T-helper 1 cell (primary cell): ENCODE measurements at regions not wholly inside any gene's neighbourhood (a gene's known extent, or its start where the extent isn't known, plus 50 kb on each side); places are given as distances from the start of the nearest gene placed in this dataset.
"Not testable (repeated sequence)": the region's sequence is repeated elsewhere in the genome, so short reads cannot be mapped to it uniquely, and the experiment has no call there.

Experiments
- DNase-seq, 5 donors: peaks; one replicate each; pipeline ENCODE4 v3.0.0-alpha.2; 2012 to 2020

GRCh38 chr1:69090170-69090569 is 477.6 kb upstream of the LRRC7 start:
- DNase-seq = no peak

DNA sequence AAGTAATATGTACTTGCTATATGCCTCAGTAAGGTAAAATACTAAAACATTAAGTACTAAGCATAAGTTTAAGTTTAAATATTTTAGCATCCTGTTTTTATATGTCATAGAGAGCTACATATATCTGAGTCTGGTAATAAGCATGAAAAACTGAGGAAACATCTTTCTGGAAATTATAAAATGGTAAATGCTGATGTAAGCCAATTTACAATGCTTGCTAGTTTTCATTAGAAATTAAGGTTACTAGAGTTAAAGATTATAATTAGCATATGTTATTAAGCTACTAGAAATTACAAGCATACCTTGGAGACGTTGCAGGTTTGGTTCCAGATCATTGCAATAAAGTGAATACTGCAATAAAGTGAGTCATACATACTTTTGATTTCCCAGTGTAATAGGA is 477.0 kb upstream of the LRRC7 start:
- no peak for DNase-seq

DNA sequence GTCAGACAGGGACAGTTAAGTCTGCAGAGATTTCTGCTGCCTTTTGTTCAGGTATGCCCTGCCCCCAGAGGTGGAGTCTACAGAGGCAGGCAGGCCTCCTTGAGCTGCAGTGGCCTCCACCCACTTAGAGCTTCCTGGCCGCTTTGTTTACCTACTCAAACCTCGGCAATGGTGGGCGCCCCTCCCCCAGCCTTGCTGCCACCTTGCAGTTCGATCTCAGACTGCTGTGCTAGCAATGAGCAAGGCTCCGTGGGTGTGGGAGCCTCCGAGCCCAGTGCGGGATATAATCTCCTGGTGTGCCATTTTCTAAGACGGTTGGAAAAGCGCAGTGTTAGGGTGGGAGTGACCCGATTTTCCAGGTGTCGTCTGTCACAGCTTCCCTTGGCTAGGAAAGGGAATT is 465.7 kb upstream of the LRRC7 start:
- not testable (repeated sequence) for DNase-seq

DNA sequence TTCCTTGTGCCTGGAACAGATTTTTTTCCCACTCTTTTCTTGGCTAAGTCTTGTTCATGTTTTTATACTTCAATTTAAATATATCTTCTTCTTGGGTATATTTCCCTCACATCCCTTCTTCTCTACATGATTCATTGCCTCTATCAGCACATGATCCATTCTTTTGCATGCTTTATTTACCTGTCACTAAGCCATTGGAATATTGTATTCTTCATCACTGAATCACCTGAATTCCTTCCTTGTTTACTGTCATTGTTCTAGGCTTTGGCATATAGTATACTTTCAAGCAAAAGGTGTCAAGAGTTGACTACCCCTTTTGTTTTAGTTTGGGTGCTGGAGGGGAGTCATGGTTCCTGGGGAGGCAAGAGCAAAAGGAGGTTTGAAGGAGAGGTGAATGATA is 464.5 kb upstream of the LRRC7 start:
- no peak for DNase-seq

DNA sequence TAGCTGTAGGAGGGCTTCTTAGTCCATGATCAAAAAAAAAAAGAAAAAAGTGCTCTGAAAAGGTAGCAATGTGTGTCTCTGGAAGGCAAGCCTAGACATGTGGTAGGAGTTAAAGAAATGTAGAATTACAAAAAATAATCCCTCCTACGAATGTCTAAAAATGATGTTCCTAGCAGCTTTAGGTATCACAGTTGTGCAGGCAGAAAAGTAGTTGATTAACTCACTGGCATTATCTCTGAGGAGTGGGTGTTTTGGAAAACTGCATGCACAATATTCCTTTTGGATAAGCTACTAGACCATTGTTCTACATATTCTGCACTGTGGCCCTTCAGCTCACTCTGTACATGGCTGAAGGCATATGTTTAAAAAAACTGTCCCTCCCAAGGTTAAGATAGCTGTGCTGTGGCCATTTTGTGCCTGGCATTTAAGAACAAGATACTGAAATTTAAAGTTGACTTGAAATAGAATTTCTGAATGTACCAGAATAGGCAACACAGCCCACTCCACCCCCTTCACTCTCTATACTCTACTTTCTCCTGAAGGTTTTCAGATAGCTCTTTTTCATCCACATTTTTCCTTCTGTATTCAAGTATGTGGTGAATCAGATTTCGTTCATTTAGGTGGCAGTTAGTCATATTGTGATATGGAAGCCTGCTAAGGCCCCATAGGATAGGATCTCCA is 463.9 kb upstream of the LRRC7 start:
- no peak for DNase-seq

GRCh38 chr1:69104894-69105293 is 462.8 kb upstream of the LRRC7 start:
- DNase-seq = no peak

DNA sequence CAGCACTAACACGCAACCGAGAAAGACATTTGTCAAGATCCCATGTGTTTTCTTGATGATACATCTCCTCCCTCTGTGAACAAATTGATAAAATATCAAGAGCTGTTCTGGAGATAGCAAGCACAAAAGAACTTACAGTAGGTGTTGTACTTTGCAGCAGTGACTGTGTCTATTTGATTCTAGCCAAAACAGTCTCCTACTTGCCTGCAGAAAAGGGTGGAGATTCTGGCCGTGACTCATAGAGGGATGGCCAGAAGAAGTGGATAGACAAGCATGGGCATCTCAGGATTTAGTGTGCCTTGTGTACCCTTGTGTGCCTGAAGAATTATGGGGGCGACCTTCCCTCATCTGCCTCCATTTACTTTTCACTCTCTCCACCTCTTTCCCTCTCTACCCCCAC is 458.4 kb upstream of the LRRC7 start:
- DNase-seq = no peak

DNA sequence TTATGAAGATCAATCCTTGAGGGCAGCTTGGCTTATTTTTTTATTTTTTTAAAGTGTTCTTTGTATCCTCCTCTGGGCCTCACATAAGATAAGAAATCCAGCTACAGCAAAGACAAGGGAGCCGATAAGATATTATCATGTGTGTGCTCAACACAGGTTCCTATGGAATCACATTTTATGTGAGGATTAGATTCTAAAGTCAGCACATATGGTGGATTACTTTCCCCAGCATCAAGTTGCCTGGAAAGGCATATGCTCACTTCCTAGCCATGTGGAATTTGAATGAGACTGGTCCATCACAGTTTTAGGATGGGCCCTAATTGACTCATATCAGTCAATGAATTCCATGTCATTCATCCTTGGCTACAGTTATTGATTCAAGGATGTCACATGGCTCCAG is 456.9 kb upstream of the LRRC7 start:
- DNase-seq = no peak

- DNase-seq = not testable (repeated sequence)
These were observed 447.5 kb upstream of the LRRC7 start for GRCh38 chr1:69120126-69120741.

DNA sequence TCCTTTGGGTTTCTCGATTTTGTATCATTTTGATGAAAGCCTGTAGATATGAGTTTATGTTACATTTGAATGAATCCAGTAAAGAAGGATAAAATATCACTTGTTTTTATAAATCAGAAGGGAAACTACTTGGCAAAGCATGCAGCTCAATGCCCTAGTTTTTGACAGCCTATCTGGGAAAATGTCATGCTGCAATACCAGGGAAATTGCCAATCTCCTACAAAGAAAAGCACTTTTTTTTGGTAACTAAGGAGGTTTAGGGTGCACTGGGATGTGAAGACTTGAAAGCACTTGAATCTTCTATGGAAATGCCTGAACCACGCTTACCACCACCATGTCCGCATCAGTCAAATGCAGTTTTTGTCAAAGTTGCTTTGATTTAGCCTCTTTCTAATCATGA is 446.9 kb upstream of the LRRC7 start:
- no peak for DNase-seq

GRCh38 chr1:69121723-69122122 is 446.0 kb upstream of the LRRC7 start:
- no peak for DNase-seq

DNA sequence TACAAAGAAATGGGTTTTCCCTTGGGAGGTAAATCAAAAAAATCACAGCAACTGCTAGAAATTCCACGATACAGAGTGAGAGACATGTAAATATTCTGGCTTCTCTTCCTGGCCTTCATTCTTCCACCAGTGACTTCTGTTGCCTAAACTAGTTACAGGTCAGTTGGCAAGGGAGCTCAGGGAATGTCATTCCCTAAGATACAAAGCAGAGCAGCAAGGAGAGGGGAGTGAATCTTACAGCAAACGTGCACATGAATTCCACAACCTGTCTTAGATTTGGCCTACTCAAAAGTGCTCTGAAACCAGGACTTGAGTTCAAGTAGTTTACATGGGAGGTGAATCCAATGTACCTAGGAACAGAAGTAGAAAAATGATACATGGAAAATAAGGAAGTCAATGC is 445.3 kb upstream of the LRRC7 start:
- DNase-seq = no peak

- no peak for DNase-seq
These were observed 444.2 kb upstream of the LRRC7 start for GRCh38 chr1:69123486-69123885.

- DNase-seq = no peak
These were observed 440.9 kb upstream of the LRRC7 start for GRCh38 chr1:69126796-69127195.

DNA sequence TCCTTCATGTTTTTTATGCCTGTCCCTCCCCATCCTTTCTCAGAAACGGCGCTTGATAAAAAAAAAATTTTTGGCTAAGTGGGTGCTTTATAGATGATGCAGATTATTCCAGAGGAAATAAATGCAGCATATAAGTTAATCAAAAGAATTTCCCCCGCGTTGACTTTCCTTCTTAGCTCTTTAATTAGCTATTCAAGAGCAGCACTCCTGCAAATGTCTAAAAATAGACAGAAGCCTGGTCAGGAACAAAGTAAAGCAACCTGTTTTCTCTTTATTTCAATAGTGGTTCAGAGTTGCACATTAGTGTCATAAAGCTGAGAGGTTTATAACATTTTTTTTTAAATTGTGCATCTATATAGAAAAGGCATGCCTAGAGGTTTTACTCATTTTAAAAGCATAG is 439.5 kb upstream of the LRRC7 start:
- DNase-seq = no peak

- no peak for DNase-seq
These were observed 438.2 kb upstream of the LRRC7 start for GRCh38 chr1:69129538-69129937.

DNA sequence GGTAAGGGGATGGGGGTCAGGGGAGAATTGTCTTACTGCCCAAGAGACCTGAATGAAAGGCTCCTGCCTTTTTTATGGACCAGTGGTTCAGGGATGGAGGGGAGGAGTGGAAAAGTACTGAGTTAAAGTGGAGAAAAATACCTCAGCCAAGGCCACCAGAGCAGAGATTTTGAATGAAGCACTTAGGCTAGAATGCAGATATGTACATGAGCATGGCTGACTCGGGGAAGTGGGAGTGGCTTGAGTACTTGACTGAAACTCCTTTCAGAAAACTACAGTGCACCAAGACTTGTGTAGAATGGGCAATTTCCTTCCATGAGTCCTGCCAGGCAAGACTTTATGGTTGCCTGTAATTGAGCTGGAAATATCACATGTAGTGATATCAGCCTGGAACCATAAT is 429.6 kb upstream of the LRRC7 start:
- no peak for DNase-seq

GRCh38 chr1:69139007-69139406 is 428.7 kb upstream of the LRRC7 start:
- DNase-seq = no peak

GRCh38 chr1:69146303-69146702 is 421.4 kb upstream of the LRRC7 start:
- DNase-seq = no peak

- DNase-seq = no peak
These were observed 419.0 kb upstream of the LRRC7 start for GRCh38 chr1:69148731-69149130.

- no peak for DNase-seq
These were observed 410.5 kb upstream of the LRRC7 start for GRCh38 chr1:69157046-69157756.

DNA sequence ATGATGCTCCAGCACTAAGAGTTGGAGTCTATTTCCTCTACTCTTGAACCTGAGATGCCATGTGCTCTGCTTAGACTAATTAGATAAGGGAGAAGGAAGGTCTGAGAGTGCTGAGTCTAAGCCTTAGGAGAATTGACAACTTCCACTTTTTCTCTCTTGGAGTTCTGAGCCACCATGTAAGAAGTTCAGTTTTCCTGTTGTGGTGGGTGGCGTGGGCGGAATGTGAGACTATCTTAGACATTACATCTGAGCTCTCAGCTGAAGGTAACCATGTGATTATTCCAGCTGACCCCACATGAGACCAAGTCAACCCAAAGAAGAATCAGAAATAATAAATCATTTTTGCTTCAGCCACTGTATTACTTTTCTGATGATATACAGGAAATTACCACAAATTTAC is 404.5 kb upstream of the LRRC7 start:
- DNase-seq = no peak

DNA sequence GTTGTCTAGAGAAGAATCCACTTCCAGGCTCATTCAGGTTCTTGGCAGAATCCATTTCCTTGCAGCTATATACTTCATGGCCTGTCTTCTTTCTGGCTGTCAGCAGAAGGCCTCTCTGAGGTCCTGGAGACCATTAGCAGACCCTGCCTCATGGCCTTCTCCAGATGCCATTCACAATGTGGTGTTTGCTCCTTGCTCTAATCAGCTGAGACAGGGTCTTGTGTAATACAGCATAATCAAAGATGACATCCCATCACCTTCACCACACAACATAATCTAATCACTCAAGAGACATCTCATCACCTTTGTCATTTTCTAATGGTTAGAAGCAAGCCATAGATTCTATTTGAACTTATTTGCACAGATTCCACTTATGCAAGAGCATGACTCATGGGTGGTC is 403.9 kb upstream of the LRRC7 start:
- DNase-seq = no peak

- DNase-seq = no peak
These were observed 399.8 kb upstream of the LRRC7 start for GRCh38 chr1:69167876-69168275.
